GM19324 (cell line): ENCODE measurements at regions not wholly inside any gene's neighbourhood (a gene's known extent, or its start where the extent isn't known, plus 50 kb on each side); places are given as distances from the start of the nearest gene placed in this dataset.
"Not testable (repeated sequence)": the region's sequence is repeated elsewhere in the genome, so short reads cannot be mapped to it uniquely, and the experiment has no call there.

Experiments used
- ATAC-seq: cut with Tn5 transposase; IDR thresholded peaks from one replicate; pipeline ENCODE4 v1.9.1; 2021; ENCODE audit warnings: mild to moderate bottlenecking, moderate library complexity; ENCODE audit not compliant: unreplicated experiment, low FRiP score

GRCh38 chr18:8882632-8883408 is 177.5 kb downstream of the MTCL1 start:
- ATAC-seq, result no peak

GRCh38 chr18:8883409-8883668 is 178.0 kb downstream of the MTCL1 start:
- ATAC-seq, result no peak

DNA sequence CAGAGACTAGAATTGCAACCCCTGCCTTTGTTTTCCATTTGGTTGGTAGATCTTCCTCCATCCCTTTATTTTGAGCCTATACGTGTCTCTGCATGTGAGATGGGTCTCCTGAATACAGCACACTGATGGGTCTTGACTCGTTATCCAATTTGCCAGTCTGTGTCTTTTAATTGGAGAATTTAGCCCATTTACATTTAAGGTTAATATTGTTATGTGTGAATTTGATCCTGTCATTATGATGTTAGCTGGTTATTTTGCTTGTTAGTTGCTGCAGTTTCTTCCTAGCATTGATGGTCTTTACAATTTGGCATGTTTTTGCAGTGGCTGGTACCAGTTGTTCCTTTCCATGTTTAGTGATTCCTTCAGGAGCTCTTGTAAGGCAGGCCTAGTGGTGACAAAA is 182.5 kb downstream of the MTCL1 start:
- ATAC-seq, result not testable (repeated sequence)

DNA sequence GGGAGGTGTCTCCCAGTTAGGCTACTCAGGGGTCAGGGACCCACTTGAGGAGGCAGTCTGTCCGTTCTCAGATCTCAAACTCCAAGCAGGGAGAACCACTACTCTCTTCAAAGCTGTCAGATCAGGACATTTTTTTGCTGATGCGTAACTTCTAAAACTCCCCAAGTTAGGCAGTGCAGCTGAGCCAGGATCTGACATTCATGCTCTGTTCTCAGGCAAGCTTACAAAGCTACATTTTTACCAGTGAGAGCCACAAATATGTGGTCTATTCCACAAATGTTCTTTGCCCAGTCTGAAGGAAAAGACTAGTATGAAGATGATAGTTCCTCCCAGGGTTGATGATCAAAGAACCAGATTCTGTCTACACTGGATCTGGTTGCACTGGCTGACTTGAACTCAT is 184.1 kb downstream of the MTCL1 start:
- ATAC-seq, result no peak

GRCh38 chr18:8890503-8890902 is 185.1 kb downstream of the MTCL1 start:
- not testable (repeated sequence) for ATAC-seq

GRCh38 chr18:8890957-8891464 is 185.7 kb downstream of the MTCL1 start:
- no peak for ATAC-seq

DNA sequence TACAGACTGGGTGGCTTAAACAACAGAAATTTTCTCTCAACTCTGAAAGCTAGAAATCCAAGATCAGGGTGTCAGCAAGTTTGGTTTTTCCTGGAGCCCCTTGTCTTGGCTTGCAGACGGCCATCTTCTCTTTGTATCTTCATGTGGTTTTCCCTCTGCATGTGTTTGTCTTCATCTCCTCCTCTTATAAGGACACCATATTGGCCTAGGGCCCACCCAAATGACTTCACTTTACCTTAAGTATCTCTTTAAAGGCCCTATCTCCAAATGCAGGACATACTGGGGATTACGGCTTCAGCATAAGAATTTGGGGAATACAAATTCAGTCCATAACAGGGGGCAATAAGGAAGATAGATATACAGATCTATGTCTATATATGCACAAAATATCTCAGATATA is 187.9 kb downstream of the MTCL1 start:
- no peak for ATAC-seq

GRCh38 chr18:8893628-8894231 is 188.4 kb downstream of the MTCL1 start:
- no peak for ATAC-seq

- no peak for ATAC-seq
Measured at GRCh38 chr18:8894823-8895222, 189.5 kb downstream of the MTCL1 start.

GRCh38 chr18:8895341-8895740 is 190.0 kb downstream of the MTCL1 start:
- no peak for ATAC-seq

GRCh38 chr18:8895987-8896619 is 190.7 kb downstream of the MTCL1 start:
- no peak for ATAC-seq

DNA sequence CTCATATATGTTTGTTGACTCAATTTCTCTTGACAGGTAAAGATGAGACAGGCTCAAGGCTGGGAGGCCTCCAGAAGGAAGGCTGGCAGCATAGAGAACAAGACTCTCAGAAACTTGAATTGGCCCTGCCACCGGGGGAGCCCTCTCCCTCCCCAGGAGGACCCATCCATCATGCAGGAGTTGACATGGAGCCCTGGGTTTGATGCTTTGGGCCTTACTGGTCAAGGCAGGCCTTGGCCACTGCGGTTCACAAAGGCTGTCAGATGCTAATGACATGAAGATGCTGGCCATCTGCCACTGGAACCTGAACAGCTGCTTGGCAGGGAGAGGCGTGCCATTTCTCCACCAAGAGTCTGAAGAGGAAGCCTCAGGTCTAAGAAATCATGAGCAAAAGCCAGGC is 193.6 kb downstream of the MTCL1 start:
- no peak for ATAC-seq

DNA sequence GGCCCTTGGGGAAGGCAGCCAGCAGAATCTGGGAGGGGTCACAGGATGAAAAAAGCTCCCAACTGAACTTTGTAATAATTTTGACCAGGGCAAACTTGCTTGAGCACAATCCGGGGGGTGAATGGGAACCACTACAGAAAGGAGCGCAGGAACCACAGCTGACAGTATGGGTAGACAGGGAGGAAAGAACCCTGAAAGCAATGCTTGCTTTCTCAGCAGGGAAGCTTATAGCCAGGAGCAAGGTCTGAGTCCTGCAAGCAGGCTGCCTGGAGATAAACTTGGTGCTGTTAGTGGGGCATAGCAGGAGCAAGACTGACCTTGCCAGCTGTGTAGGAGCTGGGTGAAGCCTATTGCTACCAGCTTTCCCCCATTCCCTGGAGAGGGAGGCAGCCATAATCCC is 195.2 kb downstream of the MTCL1 start:
- no peak for ATAC-seq

DNA sequence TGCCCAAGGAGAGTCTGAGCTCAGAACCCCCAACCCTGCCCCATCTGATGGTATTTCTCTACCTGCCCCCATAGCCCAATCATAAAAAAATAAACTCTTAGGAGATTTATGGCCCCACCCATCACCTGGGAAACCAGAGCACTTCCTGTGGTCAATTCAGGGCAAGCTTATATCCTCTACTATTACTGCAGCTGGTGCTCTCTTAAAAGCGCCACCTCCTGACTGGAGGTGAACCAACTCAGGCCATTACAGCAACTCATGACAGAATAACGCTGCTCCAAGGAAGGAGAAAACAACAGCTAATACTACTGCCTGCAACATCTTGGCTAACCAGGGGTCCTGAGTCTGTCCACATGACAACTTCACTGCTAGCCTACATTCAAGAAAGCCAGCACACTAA is 195.7 kb downstream of the MTCL1 start:
- no peak for ATAC-seq

- ATAC-seq, result no peak
Measured at GRCh38 chr18:8904316-8904715, 198.2 kb upstream of the NDUFV2 start.

DNA sequence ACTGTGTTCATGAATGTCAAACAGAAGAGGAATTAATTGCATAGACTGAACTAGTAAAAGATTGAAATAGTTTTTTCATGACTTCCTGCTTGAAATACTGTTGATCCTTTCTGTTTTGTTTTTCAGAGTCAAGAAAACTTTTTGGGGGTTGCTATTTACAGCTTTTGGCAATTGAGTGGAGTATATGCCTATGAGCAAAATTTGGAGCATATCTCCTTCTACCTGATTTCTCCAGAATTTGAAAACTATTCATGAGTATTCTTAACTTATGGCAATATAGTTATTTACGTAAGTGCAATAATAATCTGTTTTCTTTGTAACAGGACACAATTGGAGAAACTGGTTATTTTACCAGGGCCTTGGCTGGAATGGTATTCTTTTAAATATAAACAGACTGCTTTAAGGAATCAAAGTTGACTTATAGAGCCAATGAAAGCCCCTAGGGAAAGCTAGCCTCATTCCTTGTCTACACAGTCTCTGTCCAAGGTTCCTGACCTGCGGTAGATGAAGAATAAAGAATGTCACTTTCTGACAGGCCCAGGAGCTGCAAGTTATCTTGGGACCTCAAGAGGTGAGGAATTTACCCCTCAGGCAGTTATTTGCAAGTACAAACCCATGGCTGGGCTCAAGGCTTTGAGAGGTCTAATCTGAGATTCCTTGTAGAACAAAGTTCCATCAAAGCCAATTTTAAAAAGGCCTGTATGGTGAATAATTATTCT is 193.5 kb upstream of the NDUFV2 start:
- ATAC-seq, result no peak

DNA sequence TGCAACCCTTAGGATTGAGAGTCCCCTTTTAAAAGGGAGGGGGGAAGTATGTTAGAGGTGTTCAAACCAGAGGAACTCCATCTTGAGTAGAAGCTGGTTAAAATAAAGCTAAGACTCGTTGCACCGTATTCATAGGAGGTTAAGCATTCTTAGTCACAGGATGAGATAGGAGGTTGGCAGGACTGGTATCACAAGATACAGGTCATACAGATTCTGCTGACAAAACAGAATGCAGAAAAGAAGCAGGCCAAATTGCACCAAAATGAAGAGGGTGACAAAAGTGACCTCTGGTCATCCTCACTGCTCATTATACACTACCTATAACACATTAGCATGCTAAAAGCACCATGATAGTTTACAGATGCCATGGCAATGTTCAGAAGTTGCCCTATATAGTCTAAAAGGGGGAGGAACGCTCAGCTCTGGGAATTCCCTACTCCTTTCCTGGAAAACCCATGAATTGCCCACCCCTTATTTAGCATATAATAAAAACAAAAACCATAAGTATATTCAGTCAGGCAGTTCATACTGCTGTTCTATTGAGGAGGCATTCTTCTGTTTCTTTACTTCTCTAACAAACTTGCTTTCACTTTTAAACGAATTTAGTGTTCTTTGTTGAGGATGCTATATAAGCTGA is 192.2 kb upstream of the NDUFV2 start:
- ATAC-seq, result no peak

DNA sequence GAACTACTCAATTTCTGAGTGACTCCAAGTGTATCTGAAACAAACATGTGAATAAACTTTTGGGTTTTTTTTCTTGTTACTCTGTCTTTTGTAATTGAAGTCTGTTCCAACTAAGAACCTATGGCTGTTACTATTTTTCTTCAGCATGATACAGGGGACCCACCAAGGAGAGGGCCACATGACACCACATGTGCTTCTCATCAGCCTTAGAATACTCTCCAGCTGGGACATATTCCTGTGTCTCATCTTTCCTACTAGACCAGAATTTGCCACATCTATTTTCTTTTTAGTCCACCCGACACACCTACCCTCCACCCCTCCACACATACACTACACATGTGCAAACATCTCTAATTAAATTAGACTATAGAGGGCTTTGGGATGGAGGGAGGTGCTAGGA is 191.7 kb upstream of the NDUFV2 start:
- ATAC-seq, result no peak

GRCh38 chr18:8911408-8912340 is 190.8 kb upstream of the NDUFV2 start:
- ATAC-seq, result no peak
